ENCODE measurements at regions not wholly inside any gene's neighbourhood (a gene's known extent, or its start where the extent isn't known, plus 50 kb on each side); places are given as distances from the start of the nearest gene placed in this dataset.

GRCh38 chr3:176159796-176160195 lies 1037.5 kb downstream of the TBL1XR1 start:
- intact Hi-C loops (cut with micrococcal nuclease; ENCODE audit: unreplicated experiment): no loop called here
- Histone ChIP-seq H3K27ac (ENCODE audit: low read depth, low read length, poor library complexity, severe bottlenecking) (no peak overlapping the region), H3K36me3 (ENCODE audit: insufficient read depth, low read length) (no peaks in the 10 kb centered on the region), H2AFZ (ENCODE audit: low read length) (no peak overlapping the region), H3K79me2 (ENCODE audit: insufficient read depth, low read depth, low read length) (no peaks in the 10 kb centered on the region), H3K4me2 (ENCODE audit: low read length) (no peak overlapping the region), H3K4me3 (ENCODE audit: low read depth, low read length, poor library complexity, severe bottlenecking) (no peak overlapping the region), H4K20me1 (ENCODE audit: insufficient read depth, low read length) (no peaks in the 10 kb centered on the region), H3K4me1 (ENCODE audit: insufficient read depth, low read length, poor library complexity, severe bottlenecking) (no peaks in the 10 kb centered on the region), H3K9me2 (ENCODE audit: insufficient read depth, low read length) (no peaks in the 10 kb centered on the region; the same call in 1 of the 2 replicates), H3K9me3 (ENCODE audit: low read length) (no peaks in the 10 kb centered on the region)
- ChIA-PET CTCF (ENCODE audit: unreplicated experiment) (no interaction called here), POLR2A (interaction anchor here (1.3 kb wide), 1 partner anchor 18 kb away, joined by 3 read pairs; no protein-coding TSS in a partner anchor)
- no peak for DNase-seq (ENCODE audit: low spot score)
- TF ChIP-seq EZH2phosphoT487 (IDR thresholded peaks at IDR 0.05; ENCODE audit: borderline replicate concordance, low read depth, low read length) (no peak), CTCF (conservative IDR thresholded peaks at IDR 0.05; ENCODE audit: low read length) (no peak)
- no TSS peak for BruUV-seq (replicated peaks)

- BruUV-seq (replicated peaks): no TSS peak
- intact Hi-C loops (cut with micrococcal nuclease; ENCODE audit: unreplicated experiment): no loop called here
- H4K20me1 ChIP-seq (ENCODE audit: insufficient read depth, low read length): no peaks in the 10 kb centered on the region
- H3K27ac ChIP-seq (ENCODE audit: low read depth, low read length, poor library complexity, severe bottlenecking): no peak overlapping the region
- no peaks in the 10 kb centered on the region for H3K79me2 ChIP-seq (ENCODE audit: insufficient read depth, low read depth, low read length)
- H3K9me2 ChIP-seq (ENCODE audit: insufficient read depth, low read length): no peaks in the 10 kb centered on the region; the same call in 1 of the 2 replicates
- no peak overlapping the region for H3K4me3 ChIP-seq (ENCODE audit: low read depth, low read length, poor library complexity, severe bottlenecking)
- ChIA-PET POLR2A (interaction anchor here (1.1 kb wide), 1 partner anchor 10 kb away, joined by 3 read pairs; no protein-coding TSS in a partner anchor), CTCF (ENCODE audit: unreplicated experiment) (no interaction called here)
- H2AFZ ChIP-seq (ENCODE audit: low read length): no peak overlapping the region
- H3K4me1 ChIP-seq (ENCODE audit: insufficient read depth, low read length, poor library complexity, severe bottlenecking): no peaks in the 10 kb centered on the region
- H3K36me3 ChIP-seq (ENCODE audit: insufficient read depth, low read length): no peaks in the 10 kb centered on the region
- TF ChIP-seq CTCF (conservative IDR thresholded peaks at IDR 0.05; ENCODE audit: low read length) (no peak), EZH2phosphoT487 (IDR thresholded peaks at IDR 0.05; ENCODE audit: borderline replicate concordance, low read depth, low read length) (no peak)
- no peak overlapping the region for H3K4me2 ChIP-seq (ENCODE audit: low read length)
- no peaks in the 10 kb centered on the region for H3K9me3 ChIP-seq (ENCODE audit: low read length)
- no peak for DNase-seq (ENCODE audit: low spot score)
Measured at GRCh38 chr3:176155012-176155411, 1042.3 kb downstream of the TBL1XR1 start.

GRCh38 chr3:176149567-176149966 lies 1047.7 kb downstream of the TBL1XR1 start:
- POLR2A ChIA-PET: interaction anchor here (0.6 to 1.1 kb wide), 2 partner anchors 9 to 67 kb away, joined by 3 to 6 read pairs; no protein-coding TSS in a partner anchor
- H3K4me2 ChIP-seq (ENCODE audit: low read length): no peak overlapping the region
- no peak overlapping the region for H2AFZ ChIP-seq (ENCODE audit: low read length)
- no peaks in the 10 kb centered on the region for H3K79me2 ChIP-seq (ENCODE audit: insufficient read depth, low read depth, low read length)
- no peak overlapping the region for H3K4me3 ChIP-seq (ENCODE audit: low read depth, low read length, poor library complexity, severe bottlenecking)
- CTCF ChIA-PET (ENCODE audit: unreplicated experiment): no interaction called here
- TF ChIP-seq CTCF (conservative IDR thresholded peaks at IDR 0.05; ENCODE audit: low read length) (no peak), EZH2phosphoT487 (IDR thresholded peaks at IDR 0.05; ENCODE audit: borderline replicate concordance, low read depth, low read length) (no peak)
- no peak overlapping the region for H3K27ac ChIP-seq (ENCODE audit: low read depth, low read length, poor library complexity, severe bottlenecking)
- no TSS peak for BruUV-seq (replicated peaks)
- no peak for DNase-seq (ENCODE audit: low spot score)
- H3K9me2 ChIP-seq (ENCODE audit: insufficient read depth, low read length): no peaks in the 10 kb centered on the region
- H3K9me3 ChIP-seq (ENCODE audit: low read length): no peaks in the 10 kb centered on the region
- intact Hi-C loops (cut with micrococcal nuclease; ENCODE audit: unreplicated experiment): no loop called here
- H3K4me1 ChIP-seq (ENCODE audit: insufficient read depth, low read length, poor library complexity, severe bottlenecking): no peaks in the 10 kb centered on the region
- H3K36me3 ChIP-seq (ENCODE audit: insufficient read depth, low read length): no peaks in the 10 kb centered on the region
- H4K20me1 ChIP-seq (ENCODE audit: insufficient read depth, low read length): no peaks in the 10 kb centered on the region
